Tibial artery (tissue), 4 donors: ENCODE measurements at regions not wholly inside any gene's neighbourhood (a gene's known extent, or its start where the extent isn't known, plus 50 kb on each side); places are given as distances from the start of the nearest gene placed in this dataset.

ENCODE experiments used
- DNase-seq, 2 donors: peaks; one replicate each; pipeline ENCODE4 v3.0.0-alpha.2; 2019
- H3K27ac ChIP-seq, 2 donors: fragments of 200-600 bp; sonication (generic) in 1 of 2; 1 replicate in 1 of 2; 2 replicates in 1 of 2; pipeline ENCODE4 v1.5.1; 2018 to 2019; ENCODE audit warnings: mild to moderate bottlenecking in 1 of 2
- H3K27me3 ChIP-seq, 2 donors: fragments of 200-600 bp; sonication (generic) in 1 of 2; one replicate each; pipeline versions ENCODE4 v1.5.1 to v1.6.0; 2016 to 2019
- H3K36me3 ChIP-seq, 3 donors: fragments of 200-600 bp; sonication (generic) in 2 of 3; one replicate each; pipeline ENCODE4 v1.5.1; 2016 to 2019; ENCODE audit warnings: mild to moderate bottlenecking in 2 of 3
- H3K4me1 ChIP-seq, 4 donors: fragments of 200-600 bp; sonication (generic) in 2 of 4; 1 replicate in 3 of 4; 2 replicates in 1 of 4; pipeline ENCODE4 v1.5.1; 2016 to 2019
- H3K4me3 ChIP-seq, 2 donors: fragments of 200-600 bp; sonication (generic) in 1 of 2; 1 replicate in 1 of 2; 2 replicates in 1 of 2; pipeline ENCODE4 v1.5.1; 2018 to 2019; ENCODE audit warnings: mild to moderate bottlenecking in 2 of 2
- H3K9me3 ChIP-seq, 3 donors: fragments of 200-600 bp; sonication (generic) in 1 of 3; one replicate each; pipeline ENCODE4 v1.5.1; 2016 to 2019
- intact Hi-C: fragments of 100-400 bp; cut with DNase I; formaldehyde crosslinking; loops from one replicate; pipeline ENCODE4 v1.15.0; 2023; ENCODE audit warnings: low total_unique reads
- TF ChIP-seq, protein P1 (sequence below), 2 experiments: fragments of 200-600 bp in 1 of 2; fragments of 450-650 bp in 1 of 2; IDR thresholded peaks; one replicate each; pipeline ENCODE4 v1.5.1; 2017 to 2019; ENCODE audit warnings: antibody characterized with exemption in 2 of 2, mild to moderate bottlenecking in 1 of 2, moderate library complexity in 1 of 2

DNA sequence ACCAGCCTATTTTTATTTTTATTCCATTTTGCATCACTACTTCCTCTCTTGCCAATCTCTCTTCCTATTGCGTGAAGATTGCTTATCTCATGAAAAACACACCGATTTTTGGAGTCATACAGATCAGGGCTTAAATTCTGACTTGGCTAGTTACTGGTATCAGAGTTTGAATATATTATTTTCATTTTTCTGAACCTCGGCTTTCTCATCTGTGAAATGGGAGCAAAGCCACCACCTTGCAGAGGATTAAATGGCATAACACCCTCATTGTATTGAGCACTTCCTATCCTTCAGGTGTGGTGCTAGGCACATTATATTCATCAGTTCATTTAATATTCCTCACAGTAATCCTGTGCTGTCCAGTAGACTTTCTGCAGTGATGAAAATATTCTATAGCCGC lies 208.8 kb downstream of the HAPSTR1 start:
- intact Hi-C loops, result no loop called here
- Histone ChIP-seq H3K27me3 (no peaks in the 10 kb centered on the region), H3K9me3 (no peaks in the 10 kb centered on the region), H3K36me3 (no peaks in the 10 kb centered on the region), H3K27ac (no peak overlapping the region), H3K4me1 (peaks cover 0 to 14% (median 0%) of the 10 kb centered on the region in 4 donors), H3K4me3 (no peak overlapping the region)
- TF ChIP-seq, protein P1, sequence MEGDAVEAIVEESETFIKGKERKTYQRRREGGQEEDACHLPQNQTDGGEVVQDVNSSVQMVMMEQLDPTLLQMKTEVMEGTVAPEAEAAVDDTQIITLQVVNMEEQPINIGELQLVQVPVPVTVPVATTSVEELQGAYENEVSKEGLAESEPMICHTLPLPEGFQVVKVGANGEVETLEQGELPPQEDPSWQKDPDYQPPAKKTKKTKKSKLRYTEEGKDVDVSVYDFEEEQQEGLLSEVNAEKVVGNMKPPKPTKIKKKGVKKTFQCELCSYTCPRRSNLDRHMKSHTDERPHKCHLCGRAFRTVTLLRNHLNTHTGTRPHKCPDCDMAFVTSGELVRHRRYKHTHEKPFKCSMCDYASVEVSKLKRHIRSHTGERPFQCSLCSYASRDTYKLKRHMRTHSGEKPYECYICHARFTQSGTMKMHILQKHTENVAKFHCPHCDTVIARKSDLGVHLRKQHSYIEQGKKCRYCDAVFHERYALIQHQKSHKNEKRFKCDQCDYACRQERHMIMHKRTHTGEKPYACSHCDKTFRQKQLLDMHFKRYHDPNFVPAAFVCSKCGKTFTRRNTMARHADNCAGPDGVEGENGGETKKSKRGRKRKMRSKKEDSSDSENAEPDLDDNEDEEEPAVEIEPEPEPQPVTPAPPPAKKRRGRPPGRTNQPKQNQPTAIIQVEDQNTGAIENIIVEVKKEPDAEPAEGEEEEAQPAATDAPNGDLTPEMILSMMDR (IDR thresholded peaks at IDR 0.05), result no peak
- DNase-seq, result no peak

DNA sequence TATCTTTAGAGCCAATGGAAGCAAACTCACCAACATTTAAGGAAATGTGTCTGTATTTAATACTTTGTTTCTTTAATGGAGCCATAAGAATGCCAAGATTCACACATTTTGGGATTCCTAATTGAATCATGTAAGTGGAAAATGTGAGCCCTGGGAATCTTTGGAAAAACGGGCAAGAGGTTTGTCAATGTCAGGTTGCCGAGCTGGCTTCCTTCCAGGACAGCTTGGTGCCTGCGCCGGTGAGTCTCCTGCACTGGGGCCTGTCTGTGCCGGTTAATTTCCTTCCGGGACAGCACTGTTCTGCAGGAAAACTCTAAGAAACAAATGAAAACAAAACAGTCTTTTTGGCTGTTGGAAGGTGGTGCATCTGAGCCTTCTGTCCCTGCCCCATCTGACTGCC lies 210.6 kb downstream of the HAPSTR1 start:
- no peaks in the 10 kb centered on the region for H3K27me3 ChIP-seq
- H3K27ac ChIP-seq, result no peak overlapping the region
- TF ChIP-seq, protein P1 (IDR thresholded peaks at IDR 0.05), result no peak
- no peaks in the 10 kb centered on the region for H3K4me1 ChIP-seq
- no peaks in the 10 kb centered on the region for H3K9me3 ChIP-seq
- no peaks in the 10 kb centered on the region for H3K36me3 ChIP-seq
- intact Hi-C loops, result no loop called here
- no peak for DNase-seq
- no peak overlapping the region for H3K4me3 ChIP-seq

DNA sequence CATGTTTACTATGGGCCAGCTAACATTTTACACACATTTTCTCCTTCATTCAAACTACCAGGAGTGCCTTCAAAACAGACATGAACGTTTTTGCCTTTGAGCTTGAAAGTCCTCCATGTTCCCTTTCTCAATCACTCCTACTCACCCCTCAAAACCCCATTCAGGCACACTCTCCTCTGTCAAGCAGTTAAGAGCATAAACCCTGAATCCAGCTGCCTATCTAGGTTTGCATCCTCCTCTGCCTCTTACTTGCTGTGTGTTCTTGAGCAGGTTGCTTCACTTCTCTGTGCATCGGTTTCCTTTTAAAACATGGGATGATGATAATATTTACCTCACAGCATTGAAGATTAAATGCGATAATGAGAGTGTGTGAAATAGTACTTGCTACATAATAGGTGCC lies 215.3 kb downstream of the HAPSTR1 start:
- Histone ChIP-seq H3K4me3 (no peak overlapping the region), H3K9me3 (no peaks in the 10 kb centered on the region), H3K4me1 (no peaks in the 10 kb centered on the region), H3K36me3 (no peaks in the 10 kb centered on the region), H3K27me3 (no peaks in the 10 kb centered on the region), H3K27ac (no peak overlapping the region)
- intact Hi-C loops, result no loop called here
- no peak for DNase-seq
- TF ChIP-seq, protein P1 (IDR thresholded peaks at IDR 0.05), result no peak

DNA sequence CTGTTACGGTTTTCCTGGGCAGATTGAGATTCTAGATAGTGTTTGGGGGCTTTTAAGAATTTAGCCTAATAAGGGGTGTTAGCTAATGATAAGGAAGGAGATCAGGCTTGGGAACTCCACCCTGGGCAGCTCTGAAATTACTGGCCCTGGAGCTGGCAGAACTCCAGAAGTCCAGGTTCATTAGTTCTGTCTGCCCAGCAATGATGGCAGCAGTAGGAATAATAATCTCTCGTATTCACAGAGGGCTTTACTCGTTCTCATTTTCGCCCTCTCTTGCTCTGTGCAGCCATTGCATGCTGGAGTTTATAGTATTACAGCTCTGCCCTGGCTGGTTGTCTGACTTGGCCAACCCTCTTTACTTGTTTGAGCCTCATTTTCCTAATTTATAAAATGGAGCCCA lies 216.0 kb downstream of the HAPSTR1 start:
- H3K4me1 ChIP-seq, result no peaks in the 10 kb centered on the region
- TF ChIP-seq, protein P1 (IDR thresholded peaks at IDR 0.05), result no peak
- no peaks in the 10 kb centered on the region for H3K9me3 ChIP-seq
- H3K27me3 ChIP-seq, result no peaks in the 10 kb centered on the region
- DNase-seq, result no peak
- H3K27ac ChIP-seq, result no peak overlapping the region
- no peaks in the 10 kb centered on the region for H3K36me3 ChIP-seq
- H3K4me3 ChIP-seq, result no peak overlapping the region
- intact Hi-C loops, result no loop called here

DNA sequence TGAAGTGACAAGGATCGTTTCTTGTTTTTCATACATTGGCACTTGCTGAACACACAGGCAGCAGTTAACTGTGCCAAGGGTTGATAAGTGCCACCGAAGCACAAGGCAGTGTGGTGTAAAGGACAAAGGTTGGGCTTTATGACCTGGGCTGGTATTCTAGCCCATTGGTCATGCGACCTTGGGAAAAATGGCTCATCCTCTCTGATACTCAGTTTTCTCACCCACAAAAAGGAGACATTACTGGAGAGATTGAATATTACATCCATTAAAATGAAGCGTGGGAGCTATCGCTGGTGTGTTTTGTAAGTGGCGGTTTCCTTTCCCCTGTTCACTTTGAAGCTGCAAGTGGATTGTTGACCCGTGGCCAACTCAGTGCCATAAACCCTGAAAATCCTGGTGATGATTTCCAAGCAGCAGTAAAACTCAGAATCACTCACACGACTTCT lies 216.9 kb downstream of the HAPSTR1 start:
- Histone ChIP-seq H3K27ac (no peak overlapping the region), H3K9me3 (no peaks in the 10 kb centered on the region), H3K27me3 (no peaks in the 10 kb centered on the region), H3K4me3 (no peak overlapping the region), H3K4me1 (no peaks in the 10 kb centered on the region), H3K36me3 (no peaks in the 10 kb centered on the region)
- intact Hi-C loops, result no loop called here
- TF ChIP-seq, protein P1 (IDR thresholded peaks at IDR 0.05), result no peak
- DNase-seq, result no peak

DNA sequence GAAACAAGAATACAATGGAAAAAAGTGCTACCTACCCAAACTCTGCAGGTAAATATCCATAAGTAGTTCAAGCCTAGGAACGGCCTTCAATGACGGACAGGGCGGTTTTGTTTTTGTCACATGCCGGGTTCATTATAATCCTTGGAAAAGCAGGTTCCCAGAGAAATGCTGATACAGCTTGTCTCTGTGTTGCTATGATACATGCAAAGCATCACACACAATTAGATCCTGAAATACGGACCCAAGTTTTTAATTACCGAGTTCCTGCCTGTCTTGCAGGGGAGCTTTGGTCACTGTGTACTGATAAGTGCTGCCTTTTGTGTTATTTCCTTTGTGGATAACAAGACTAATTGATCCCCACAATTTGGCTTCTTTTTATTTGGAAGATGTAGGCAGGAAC lies 217.4 kb downstream of the HAPSTR1 start:
- Histone ChIP-seq H3K36me3 (no peaks in the 10 kb centered on the region), H3K27ac (no peak overlapping the region), H3K4me3 (no peak overlapping the region), H3K9me3 (peaks cover 0 to 1% (median 0%) of the 10 kb centered on the region in 3 donors), H3K27me3 (no peaks in the 10 kb centered on the region), H3K4me1 (no peaks in the 10 kb centered on the region)
- intact Hi-C loops, result no loop called here
- DNase-seq, result no peak
- TF ChIP-seq, protein P1 (IDR thresholded peaks at IDR 0.05), result no peak
